ENCODE measurements at regions not wholly inside any gene's neighbourhood (a gene's known extent, or its start where the extent isn't known, plus 50 kb on each side); places are given as distances from the start of the nearest gene placed in this dataset.

DNA sequence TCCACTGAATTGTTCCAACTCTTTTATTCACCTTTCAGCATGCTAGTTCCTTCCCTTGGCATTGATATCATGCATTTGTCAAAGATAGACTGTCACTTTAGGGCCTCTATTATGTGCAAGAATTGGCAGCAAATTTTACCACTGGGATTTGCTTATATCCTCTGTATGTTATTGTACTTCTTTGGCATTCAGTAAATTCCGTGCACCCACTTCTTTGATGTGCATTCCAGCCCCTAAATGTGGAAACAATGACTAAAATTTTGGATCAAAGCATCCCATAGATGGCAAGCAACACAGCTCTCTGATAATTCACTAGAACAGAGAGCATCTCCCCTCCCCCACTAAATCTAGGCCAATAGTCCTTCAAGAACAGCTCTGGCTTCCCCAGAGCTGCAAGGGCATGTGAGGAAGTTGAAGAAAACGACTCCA lies 399.0 kb upstream of the HNRNPA3 start:
- POLR2A ChIA-PET (ENCODE audit: low non-redundant PET), result interaction anchor here (0.6 kb wide), 1 partner anchor 670 kb away, joined by 8 read pairs; no protein-coding TSS in a partner anchor
- TF ChIP-seq, protein P1, sequence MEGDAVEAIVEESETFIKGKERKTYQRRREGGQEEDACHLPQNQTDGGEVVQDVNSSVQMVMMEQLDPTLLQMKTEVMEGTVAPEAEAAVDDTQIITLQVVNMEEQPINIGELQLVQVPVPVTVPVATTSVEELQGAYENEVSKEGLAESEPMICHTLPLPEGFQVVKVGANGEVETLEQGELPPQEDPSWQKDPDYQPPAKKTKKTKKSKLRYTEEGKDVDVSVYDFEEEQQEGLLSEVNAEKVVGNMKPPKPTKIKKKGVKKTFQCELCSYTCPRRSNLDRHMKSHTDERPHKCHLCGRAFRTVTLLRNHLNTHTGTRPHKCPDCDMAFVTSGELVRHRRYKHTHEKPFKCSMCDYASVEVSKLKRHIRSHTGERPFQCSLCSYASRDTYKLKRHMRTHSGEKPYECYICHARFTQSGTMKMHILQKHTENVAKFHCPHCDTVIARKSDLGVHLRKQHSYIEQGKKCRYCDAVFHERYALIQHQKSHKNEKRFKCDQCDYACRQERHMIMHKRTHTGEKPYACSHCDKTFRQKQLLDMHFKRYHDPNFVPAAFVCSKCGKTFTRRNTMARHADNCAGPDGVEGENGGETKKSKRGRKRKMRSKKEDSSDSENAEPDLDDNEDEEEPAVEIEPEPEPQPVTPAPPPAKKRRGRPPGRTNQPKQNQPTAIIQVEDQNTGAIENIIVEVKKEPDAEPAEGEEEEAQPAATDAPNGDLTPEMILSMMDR (conservative IDR thresholded peaks at IDR 0.05; ENCODE audit: low read depth), result no peak
- CTCF ChIA-PET, result interaction anchor here (0.7 to 1.2 kb wide), 2 partner anchors 162 to 940 kb away, joined by 3 to 8 read pairs; no protein-coding TSS in a partner anchor
- no peak overlapping the region for H3K27ac ChIP-seq
- DNase-seq (ENCODE audit: low spot score), result no peak

- CTCF ChIA-PET, result interaction anchor here (0.6 to 1.2 kb wide), 14 partner anchors 9 to 941 kb away, joined by 3 to 8 read pairs (median 4); no protein-coding TSS in a partner anchor
- TF ChIP-seq, protein P1 (conservative IDR thresholded peaks at IDR 0.05; ENCODE audit: low read depth), result no peak
- DNase-seq (ENCODE audit: low spot score), result no peak
- H3K27ac ChIP-seq, result no peak overlapping the region
- POLR2A ChIA-PET (ENCODE audit: low non-redundant PET), result no interaction called here
Observed at GRCh38 chr2:176814274-176814673, 398.3 kb upstream of the HNRNPA3 start.

GRCh38 chr2:176814740-176815367 lies 397.7 kb upstream of the HNRNPA3 start:
- ChIA-PET POLR2A (ENCODE audit: low non-redundant PET) (no interaction called here), CTCF (interaction anchor here (0.6 to 1.2 kb wide), 14 partner anchors 10 to 710 kb away, joined by 3 to 8 read pairs (median 4); no protein-coding TSS in a partner anchor)
- peak; percentile 20 for DNase-seq (ENCODE audit: low spot score)
- H3K27ac ChIP-seq, result no peak overlapping the region
- TF ChIP-seq, protein P1 (conservative IDR thresholded peaks at IDR 0.05; ENCODE audit: low read depth), result peak; percentile 63

DNA sequence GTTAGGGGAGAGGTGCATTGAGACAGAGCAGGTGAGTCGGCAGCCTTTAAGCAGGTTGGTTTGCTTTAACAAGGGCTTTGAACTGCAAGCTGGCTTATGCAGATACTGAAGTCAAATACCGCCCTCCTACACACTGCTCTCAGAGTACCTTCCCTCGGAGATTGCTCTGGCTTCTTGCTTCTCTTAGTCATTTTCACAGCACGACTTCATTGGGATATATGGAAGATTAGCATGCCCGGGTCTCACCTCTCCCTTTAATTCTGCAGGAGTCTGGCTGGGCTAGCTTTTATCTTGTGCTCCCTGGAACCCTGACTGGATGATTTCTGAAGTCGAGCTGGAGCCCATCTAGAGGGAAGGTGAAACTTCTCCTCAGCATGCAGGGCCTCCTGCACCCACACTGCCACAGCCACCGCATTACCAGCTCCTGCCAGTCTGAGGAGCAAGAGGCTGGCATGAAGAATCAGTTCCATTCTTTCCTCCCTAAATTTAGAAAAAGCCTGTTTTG lies 395.5 kb upstream of the HNRNPA3 start:
- CTCF ChIA-PET, result interaction anchor here (0.6 to 1.1 kb wide), 3 partner anchors 162 to 340 kb away, joined by 4 to 5 read pairs (median 5); no protein-coding TSS in a partner anchor
- no peak overlapping the region for H3K27ac ChIP-seq
- POLR2A ChIA-PET (ENCODE audit: low non-redundant PET), result no interaction called here
- no peak for DNase-seq (ENCODE audit: low spot score)
- TF ChIP-seq, protein P1 (conservative IDR thresholded peaks at IDR 0.05; ENCODE audit: low read depth), result no peak

- TF ChIP-seq, protein P1 (conservative IDR thresholded peaks at IDR 0.05; ENCODE audit: low read depth), result no peak
- ChIA-PET CTCF (interaction anchor here (0.6 kb wide), 1 partner anchor 11 kb away, joined by 3 read pairs; no protein-coding TSS in a partner anchor), POLR2A (ENCODE audit: low non-redundant PET) (no interaction called here)
- DNase-seq (ENCODE audit: low spot score), result no peak
- no peak overlapping the region for H3K27ac ChIP-seq
Observed at GRCh38 chr2:176818076-176818475, 394.5 kb upstream of the HNRNPA3 start.

DNA sequence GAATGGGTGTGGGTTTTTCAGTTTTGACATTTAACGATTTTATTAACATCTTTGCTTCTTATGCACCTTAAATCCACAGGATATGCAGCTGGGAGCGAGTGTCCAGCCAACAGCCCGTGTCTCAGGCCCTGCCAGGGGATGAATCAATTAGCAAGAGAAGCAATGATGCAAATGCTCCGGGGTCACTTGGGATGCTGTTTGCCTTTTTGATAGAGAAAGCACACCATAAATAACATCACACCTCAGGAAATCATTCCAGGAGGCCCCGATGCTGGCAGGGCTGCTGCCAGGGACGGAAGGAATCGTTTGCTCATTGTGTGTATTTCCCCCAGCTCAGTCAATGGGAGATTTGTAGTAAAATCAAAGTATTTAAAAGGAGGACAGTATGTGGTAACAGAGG lies 394.0 kb upstream of the HNRNPA3 start:
- no peak for DNase-seq (ENCODE audit: low spot score)
- ChIA-PET CTCF (interaction anchor here (0.6 kb wide), 1 partner anchor 10 kb away, joined by 3 read pairs; no protein-coding TSS in a partner anchor), POLR2A (ENCODE audit: low non-redundant PET) (no interaction called here)
- H3K27ac ChIP-seq, result no peak overlapping the region
- TF ChIP-seq, protein P1 (conservative IDR thresholded peaks at IDR 0.05; ENCODE audit: low read depth), result no peak

All from RWPE1 (cell line).